GM19240 (cell line): ENCODE measurements at regions not wholly inside any gene's neighbourhood (a gene's known extent, or its start where the extent isn't known, plus 50 kb on each side); places are given as distances from the start of the nearest gene placed in this dataset.

Source experiments
- DNase-seq: peaks from one replicate; pipeline ENCODE4 v3.0.0; 2011; ENCODE audit warnings: low spot score; ENCODE audit not compliant: insufficient read length

- DNase-seq = no peak
These were observed 110.1 kb upstream of the UQCRFS1 start for GRCh38 chr19:29323021-29323430.

GRCh38 chr19:29323440-29324290, 110.7 kb upstream of the UQCRFS1 start:
- DNase-seq = no peak

DNA sequence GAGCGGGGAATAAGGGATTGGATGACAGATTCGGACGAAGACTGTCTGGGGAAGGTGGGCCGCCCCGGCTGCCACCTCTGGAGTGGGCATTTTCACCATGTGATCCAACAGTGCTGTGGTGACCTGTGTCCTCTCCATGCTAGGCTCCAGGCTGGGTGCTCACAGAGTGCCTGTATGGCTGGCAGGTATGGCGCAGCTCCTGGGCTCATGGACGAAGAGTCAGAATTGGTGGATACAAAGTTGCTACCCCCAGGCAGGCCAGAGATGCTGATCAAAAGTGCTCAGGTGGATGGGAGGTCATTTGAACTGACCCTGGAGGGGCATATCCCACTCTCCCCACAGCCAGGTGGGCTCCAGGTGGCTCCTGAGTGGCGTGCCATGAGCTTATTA, 111.3 kb upstream of the UQCRFS1 start:
- DNase-seq = no peak

DNA sequence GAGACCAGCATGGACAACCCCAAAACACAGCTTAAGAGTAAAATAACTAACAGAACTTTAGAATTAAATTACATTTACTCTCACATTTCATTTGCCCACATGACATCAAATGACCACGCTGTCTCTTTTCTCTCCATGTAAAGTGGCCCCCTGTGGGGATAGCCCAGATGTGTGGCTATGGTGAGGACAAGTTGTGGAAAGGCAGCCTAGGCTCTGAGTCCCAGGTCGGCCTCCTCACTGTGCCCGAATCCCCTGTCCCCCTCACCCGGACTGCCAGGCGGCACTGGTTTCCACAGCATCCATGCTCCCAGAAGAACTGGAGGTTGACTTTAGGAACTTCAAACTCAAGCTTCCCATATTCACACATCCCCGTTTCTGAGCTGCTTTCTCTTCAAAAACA, 111.8 kb upstream of the UQCRFS1 start:
- DNase-seq = no peak

- no peak for DNase-seq
These were observed 112.5 kb upstream of the UQCRFS1 start for GRCh38 chr19:29325241-29325975.

GRCh38 chr19:29326351-29326750, 113.4 kb upstream of the UQCRFS1 start:
- no peak for DNase-seq

GRCh38 chr19:29326849-29327840, 114.2 kb upstream of the UQCRFS1 start:
- DNase-seq = no peak

GRCh38 chr19:29328586-29328985, 115.6 kb upstream of the UQCRFS1 start:
- DNase-seq = no peak

DNA sequence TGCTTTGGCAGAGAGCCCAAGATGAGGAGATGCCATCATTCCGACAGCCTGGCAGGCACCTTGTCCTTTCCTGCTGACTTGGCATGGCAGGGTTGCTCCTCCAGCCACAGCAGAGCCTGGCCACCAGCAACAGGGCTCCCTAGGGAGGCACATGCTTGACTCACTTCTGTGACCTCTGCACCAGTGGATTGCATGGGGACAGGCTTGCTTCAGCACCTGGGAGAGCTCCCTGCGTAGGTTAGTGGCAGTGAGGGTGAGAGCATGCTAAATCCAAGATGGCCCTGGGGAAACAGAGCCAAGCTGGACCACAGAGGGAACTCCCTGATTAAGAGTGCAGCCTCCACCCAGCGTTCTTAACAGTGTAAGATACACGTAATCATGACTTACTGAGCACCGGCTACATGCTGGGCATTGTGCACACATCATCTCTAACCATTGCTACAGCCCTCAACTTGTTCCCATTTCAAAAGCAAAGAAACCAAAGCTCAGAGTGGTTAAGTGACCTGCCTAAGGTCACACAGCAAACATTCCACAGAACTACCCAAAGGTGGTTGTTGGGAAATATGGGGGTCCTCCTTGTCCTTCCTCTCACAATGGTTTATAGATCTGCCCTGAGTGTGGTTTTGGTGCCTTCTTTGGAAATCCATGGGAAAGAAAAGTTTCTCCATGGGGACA, 116.6 kb upstream of the UQCRFS1 start:
- DNase-seq = no peak

DNA sequence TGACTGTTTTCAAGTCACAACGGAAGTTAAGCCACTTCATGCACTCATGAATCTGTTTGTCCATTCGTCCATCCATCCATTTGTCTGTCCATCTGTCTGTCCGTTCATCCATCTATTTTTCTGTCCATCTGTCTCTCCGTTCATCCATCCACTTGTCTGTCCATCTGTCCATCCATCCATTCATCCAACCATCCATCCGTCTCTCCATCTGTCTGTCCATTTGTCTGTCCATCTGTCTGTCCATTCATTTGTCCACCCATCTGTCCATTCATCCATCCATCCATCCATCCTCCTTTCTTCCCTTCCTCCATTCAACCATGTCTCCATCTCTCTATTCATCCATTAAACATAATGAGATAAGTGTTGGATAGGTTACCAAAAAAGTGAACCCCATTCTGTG, 123.5 kb upstream of the UQCRFS1 start:
- DNase-seq = no peak

- no peak for DNase-seq
These were observed 124.1 kb upstream of the UQCRFS1 start for GRCh38 chr19:29337029-29337428.

- no peak for DNase-seq
These were observed 125.5 kb upstream of the UQCRFS1 start for GRCh38 chr19:29338480-29338879.

- no peak for DNase-seq
These were observed 129.8 kb upstream of the UQCRFS1 start for GRCh38 chr19:29342721-29343120.

DNA sequence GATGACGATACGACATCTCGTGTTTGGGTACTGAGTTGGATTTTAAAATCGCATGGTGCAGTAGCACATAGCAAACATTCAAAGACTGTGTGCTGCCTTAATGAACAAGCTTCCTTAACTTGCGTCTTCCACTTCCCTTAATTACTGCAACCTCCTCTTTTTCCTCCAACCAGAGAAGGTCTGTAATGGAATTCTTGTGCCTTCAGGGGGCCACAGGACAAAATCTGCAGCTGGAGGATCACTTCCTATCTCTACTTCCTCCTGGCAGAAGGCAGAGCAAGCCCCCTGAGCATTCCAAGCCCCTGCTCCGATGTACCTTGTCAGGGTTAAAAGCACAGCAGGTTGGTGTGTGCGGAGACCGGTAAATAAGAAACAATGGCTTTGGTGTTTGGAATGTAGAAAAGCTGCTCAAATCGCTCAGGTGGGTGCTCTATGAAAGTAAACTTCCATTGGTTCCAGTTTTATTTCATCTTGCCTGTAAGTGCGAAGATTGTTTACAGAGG, 151.3 kb upstream of the UQCRFS1 start:
- DNase-seq = no peak

DNA sequence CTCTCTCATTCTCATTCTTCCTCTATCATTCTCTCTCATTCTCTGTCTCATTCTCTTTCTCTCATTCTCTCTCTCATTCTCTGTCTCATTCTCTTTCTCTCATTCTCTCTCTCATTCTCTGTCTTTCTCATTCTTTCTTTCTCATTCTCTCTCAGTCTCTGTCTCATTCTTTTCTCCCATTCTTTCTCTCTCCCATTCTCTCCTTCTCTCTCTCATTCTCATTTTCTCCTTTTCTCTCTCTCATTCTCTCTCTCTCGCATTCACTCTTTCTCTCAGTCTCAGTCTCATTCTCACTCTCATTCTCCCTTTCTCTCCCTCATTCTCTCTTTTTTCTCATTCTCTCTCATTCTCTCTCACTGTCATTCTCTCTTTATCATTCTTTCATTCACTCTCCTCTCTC, 152.0 kb upstream of the UQCRFS1 start:
- DNase-seq = no peak

GRCh38 chr19:29365836-29366417, 153.0 kb upstream of the UQCRFS1 start:
- no peak for DNase-seq

DNA sequence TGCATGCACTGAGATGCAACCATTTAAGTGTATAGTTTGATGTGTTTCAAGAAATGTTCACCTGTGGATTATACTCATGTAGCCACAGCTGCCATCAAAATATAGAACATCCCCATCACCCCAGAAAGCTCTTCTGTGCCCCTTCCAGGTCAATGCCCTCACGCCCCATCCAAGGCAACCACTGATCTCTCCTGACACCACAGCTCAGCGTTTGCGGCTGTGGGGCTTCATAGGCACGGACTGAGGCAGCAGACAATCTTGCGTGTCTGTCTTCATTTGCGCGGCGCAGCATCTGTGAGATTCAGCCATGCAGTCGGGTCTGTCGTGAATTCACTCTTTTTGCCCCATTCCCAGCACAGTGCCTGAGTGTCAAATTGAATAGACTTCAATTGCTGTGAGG, 153.8 kb upstream of the UQCRFS1 start:
- DNase-seq = no peak

- no peak for DNase-seq
These were observed 154.9 kb upstream of the UQCRFS1 start for GRCh38 chr19:29367791-29368222.

GRCh38 chr19:29370276-29370675, 155.5 kb upstream of the VSTM2B start:
- DNase-seq = no peak
